GM03348 (cell line): ENCODE measurements at regions not wholly inside any gene's neighbourhood (a gene's known extent, or its start where the extent isn't known, plus 50 kb on each side); places are given as distances from the start of the nearest gene placed in this dataset.

Source experiments
- DNase-seq: peaks from one replicate; pipeline ENCODE4 v3.0.0; 2012; ENCODE audit warnings: low spot score

GRCh38 chr6:134527108-134527787, 209.3 kb upstream of the SGK1 start:
- DNase-seq = no peak

- no peak for DNase-seq
Observed at GRCh38 chr6:134525190-134525868, 207.4 kb upstream of the SGK1 start.

GRCh38 chr6:134523903-134524650, 206.2 kb upstream of the SGK1 start:
- no peak for DNase-seq

GRCh38 chr6:134523051-134523450, 205.1 kb upstream of the SGK1 start:
- no peak for DNase-seq

- no peak for DNase-seq
Observed at GRCh38 chr6:134521116-134521501, 203.2 kb upstream of the SGK1 start.

GRCh38 chr6:134520181-134521115, 202.5 kb upstream of the SGK1 start:
- peak; percentile 57 for DNase-seq

GRCh38 chr6:134519465-134519864, 201.6 kb upstream of the SGK1 start:
- no peak for DNase-seq

- no peak for DNase-seq
Observed at GRCh38 chr6:134517868-134518267, 200.0 kb upstream of the SGK1 start.

- DNase-seq = peak; percentile 63
Observed at GRCh38 chr6:134517145-134517658, 199.3 kb upstream of the SGK1 start.

GRCh38 chr6:134516582-134516981, 198.7 kb upstream of the SGK1 start:
- no peak for DNase-seq

GRCh38 chr6:134515986-134516385, 198.1 kb upstream of the SGK1 start:
- DNase-seq = peak; percentile 23

GRCh38 chr6:134512981-134513391, 195.1 kb upstream of the SGK1 start:
- DNase-seq = peak; percentile 32

GRCh38 chr6:134511984-134512683, 194.2 kb upstream of the SGK1 start:
- no peak for DNase-seq

GRCh38 chr6:134510920-134511319, 193.0 kb upstream of the SGK1 start:
- DNase-seq = no peak

GRCh38 chr6:134510142-134510541, 192.2 kb upstream of the SGK1 start:
- no peak for DNase-seq

- no peak for DNase-seq
Observed at GRCh38 chr6:134508862-134509498, 191.1 kb upstream of the SGK1 start.

- DNase-seq = no peak
Observed at GRCh38 chr6:134506162-134506561, 188.2 kb upstream of the SGK1 start.

GRCh38 chr6:134503585-134504281, 185.8 kb upstream of the SGK1 start:
- DNase-seq = peak; percentile 16

GRCh38 chr6:134502614-134503549, 185.0 kb upstream of the SGK1 start:
- no peak for DNase-seq
